SK-N-SH treated with all-trans-retinoic acid at 6 μM for 48 hours (cell line): ENCODE measurements at regions not wholly inside any gene's neighbourhood (a gene's known extent, or its start where the extent isn't known, plus 50 kb on each side); places are given as distances from the start of the nearest gene placed in this dataset.

Experiments used
- ATAC-seq: fragments of 200-7000 bp; cut with Tn5 transposase; 3 replicates; pipeline ENCODE4 v1.9.1; 2020; ENCODE audit warnings: mild to moderate bottlenecking, moderate library complexity
- ARNTL ChIP-seq: fragments of 450-650 bp; formaldehyde crosslinking; IDR thresholded peaks from 2 replicates; pipeline ENCODE4 v1.5.0; 2020; ENCODE audit warnings: low read depth, mild to moderate bottlenecking, moderate library complexity, borderline replicate concordance
- BACH2 ChIP-seq: fragments of 250-450 bp; sonication (Bioruptor Pico); IDR thresholded peaks from 2 replicates; pipeline ENCODE4 v1.9.0; 2021; ENCODE audit warnings: mild to moderate bottlenecking, borderline replicate concordance
- CSDC2 ChIP-seq: fragments of 250-450 bp; sonication (Bioruptor Pico); IDR thresholded peaks from 2 replicates; pipeline ENCODE4 v1.5.0; 2020; ENCODE audit warnings: mild to moderate bottlenecking, moderate library complexity
- ESRRG ChIP-seq: fragments of 250-450 bp; sonication (Bioruptor Pico); IDR thresholded peaks from 2 replicates; pipeline ENCODE4 v1.6.1; 2021; ENCODE audit warnings: mild to moderate bottlenecking
- GLIS3 ChIP-seq: fragments of 250-450 bp; sonication (Bioruptor Pico); IDR thresholded peaks from 2 replicates; pipeline ENCODE4 v1.5.0; 2020; ENCODE audit warnings: mild to moderate bottlenecking, moderate library complexity
- ISL1 ChIP-seq: fragments of 250-450 bp; sonication (Bioruptor Pico); IDR thresholded peaks from 2 replicates; pipeline ENCODE4 v2.1.2; 2022; ENCODE audit warnings: mild to moderate bottlenecking, moderate library complexity
- OSR1 ChIP-seq: fragments of 250-450 bp; sonication (Bioruptor Pico); IDR thresholded peaks from 2 replicates; pipeline ENCODE4 v1.8.0; 2022; ENCODE audit warnings: moderate library complexity, mild to moderate bottlenecking, inconsistent platforms
- PPARA ChIP-seq: fragments of 250-450 bp; sonication (Bioruptor Pico); IDR thresholded peaks from 2 replicates; pipeline ENCODE4 v1.5.0; 2020; ENCODE audit warnings: mild to moderate bottlenecking, borderline replicate concordance
- RARB ChIP-seq: fragments of 250-450 bp; sonication (Bioruptor Pico); IDR thresholded peaks from 2 replicates; pipeline ENCODE4 v1.8.0; 2021; ENCODE audit warnings: mild to moderate bottlenecking, moderate library complexity
- SNAI2 ChIP-seq: fragments of 250-450 bp; sonication (Bioruptor Pico); IDR thresholded peaks from 2 replicates; pipeline ENCODE4 v1.5.0; 2020; ENCODE audit warnings: mild to moderate bottlenecking, moderate library complexity
- TCF4 ChIP-seq: fragments of 250-450 bp; sonication (Bioruptor Pico); IDR thresholded peaks from 2 replicates; pipeline ENCODE4 v1.8.0; 2021; ENCODE audit warnings: mild to moderate bottlenecking, moderate library complexity, borderline replicate concordance
- TOX ChIP-seq: fragments of 250-450 bp; sonication (Bioruptor Pico); IDR thresholded peaks from 2 replicates; pipeline ENCODE4 v1.8.0; 2021; ENCODE audit warnings: mild to moderate bottlenecking, moderate library complexity, borderline replicate concordance
- ZC3H10 ChIP-seq: fragments of 250-450 bp; sonication (Bioruptor Pico); IDR thresholded peaks from 2 replicates; pipeline ENCODE4 v1.5.1; 2021; ENCODE audit warnings: mild to moderate bottlenecking, moderate library complexity
- ZFP3 ChIP-seq: fragments of 250-450 bp; sonication (Bioruptor Pico); IDR thresholded peaks from 2 replicates; pipeline ENCODE4 v1.5.0; 2020; ENCODE audit warnings: mild to moderate bottlenecking, moderate library complexity
- ZNF565 ChIP-seq: fragments of 450-650 bp; formaldehyde crosslinking; conservative IDR thresholded peaks from 2 replicates; pipeline ENCODE4 v1.5.0; 2020; ENCODE audit warnings: low read depth, mild to moderate bottlenecking, moderate library complexity
- ZNF70 ChIP-seq: fragments of 450-650 bp; formaldehyde crosslinking; IDR thresholded peaks from 2 replicates; pipeline ENCODE4 v1.5.0; 2020; ENCODE audit warnings: mild to moderate bottlenecking, moderate library complexity
- ZNF8 ChIP-seq: fragments of 450-650 bp; formaldehyde crosslinking; IDR thresholded peaks from 2 replicates; pipeline ENCODE4 v1.5.0; 2020; ENCODE audit warnings: mild to moderate bottlenecking, moderate library complexity
- TF ChIP-seq, protein P1 (sequence below): fragments of 250-450 bp; sonication (Bioruptor Pico); IDR thresholded peaks from 2 replicates; pipeline ENCODE4 v1.5.0; 2020; ENCODE audit warnings: mild to moderate bottlenecking, moderate library complexity
- TF ChIP-seq, protein P2 (sequence below): fragments of 250-450 bp; sonication (Bioruptor Pico); IDR thresholded peaks from 2 replicates; pipeline ENCODE4 v1.5.1; 2021; ENCODE audit warnings: mild to moderate bottlenecking, moderate library complexity
- TF ChIP-seq, protein P3 (sequence below): fragments of 250-450 bp; sonication (Bioruptor Pico); IDR thresholded peaks from 2 replicates; pipeline ENCODE4 v1.5.1; 2020; ENCODE audit warnings: low read depth, mild to moderate bottlenecking, moderate library complexity
- TF ChIP-seq, protein P4 (sequence below): fragments of 250-450 bp; sonication (Bioruptor Pico); IDR thresholded peaks from 2 replicates; pipeline ENCODE4 v1.8.0; 2021; ENCODE audit warnings: low read depth, mild to moderate bottlenecking, moderate library complexity, borderline replicate concordance
- TF ChIP-seq, protein P5 (sequence below): fragments of 250-450 bp; sonication (Bioruptor Pico); IDR thresholded peaks from 2 replicates; pipeline ENCODE4 v1.8.0; 2020; ENCODE audit warnings: mild to moderate bottlenecking, moderate library complexity, borderline replicate concordance

DNA sequence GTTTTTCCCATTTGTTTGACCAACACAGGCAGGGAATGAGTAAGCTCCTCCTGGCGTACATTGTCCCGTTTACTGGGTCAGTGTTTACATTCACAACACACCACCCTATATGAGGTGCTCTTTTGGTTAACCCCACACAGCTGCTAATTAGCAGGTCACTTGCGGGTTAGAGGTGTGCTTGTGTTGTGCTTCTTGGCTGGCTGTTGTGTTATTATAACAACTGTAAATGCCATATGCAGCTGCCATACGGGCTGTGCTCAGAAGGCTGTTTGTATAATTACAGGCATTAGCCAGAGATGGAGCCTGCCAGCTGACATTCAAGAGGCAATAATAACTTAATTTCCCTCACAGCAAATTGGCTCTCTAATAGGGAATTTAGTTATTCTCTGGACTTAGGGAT lies 205.1 kb upstream of the ELAC2 start (continued):
- TF ChIP-seq, protein P1, sequence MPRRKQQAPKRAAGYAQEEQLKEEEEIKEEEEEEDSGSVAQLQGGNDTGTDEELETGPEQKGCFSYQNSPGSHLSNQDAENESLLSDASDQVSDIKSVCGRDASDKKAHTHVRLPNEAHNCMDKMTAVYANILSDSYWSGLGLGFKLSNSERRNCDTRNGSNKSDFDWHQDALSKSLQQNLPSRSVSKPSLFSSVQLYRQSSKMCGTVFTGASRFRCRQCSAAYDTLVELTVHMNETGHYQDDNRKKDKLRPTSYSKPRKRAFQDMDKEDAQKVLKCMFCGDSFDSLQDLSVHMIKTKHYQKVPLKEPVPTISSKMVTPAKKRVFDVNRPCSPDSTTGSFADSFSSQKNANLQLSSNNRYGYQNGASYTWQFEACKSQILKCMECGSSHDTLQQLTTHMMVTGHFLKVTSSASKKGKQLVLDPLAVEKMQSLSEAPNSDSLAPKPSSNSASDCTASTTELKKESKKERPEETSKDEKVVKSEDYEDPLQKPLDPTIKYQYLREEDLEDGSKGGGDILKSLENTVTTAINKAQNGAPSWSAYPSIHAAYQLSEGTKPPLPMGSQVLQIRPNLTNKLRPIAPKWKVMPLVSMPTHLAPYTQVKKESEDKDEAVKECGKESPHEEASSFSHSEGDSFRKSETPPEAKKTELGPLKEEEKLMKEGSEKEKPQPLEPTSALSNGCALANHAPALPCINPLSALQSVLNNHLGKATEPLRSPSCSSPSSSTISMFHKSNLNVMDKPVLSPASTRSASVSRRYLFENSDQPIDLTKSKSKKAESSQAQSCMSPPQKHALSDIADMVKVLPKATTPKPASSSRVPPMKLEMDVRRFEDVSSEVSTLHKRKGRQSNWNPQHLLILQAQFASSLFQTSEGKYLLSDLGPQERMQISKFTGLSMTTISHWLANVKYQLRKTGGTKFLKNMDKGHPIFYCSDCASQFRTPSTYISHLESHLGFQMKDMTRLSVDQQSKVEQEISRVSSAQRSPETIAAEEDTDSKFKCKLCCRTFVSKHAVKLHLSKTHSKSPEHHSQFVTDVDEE (CRISPR knock-in tag), result no peak
- TF ChIP-seq TOX (CRISPR knock-in tag), result no peak

DNA sequence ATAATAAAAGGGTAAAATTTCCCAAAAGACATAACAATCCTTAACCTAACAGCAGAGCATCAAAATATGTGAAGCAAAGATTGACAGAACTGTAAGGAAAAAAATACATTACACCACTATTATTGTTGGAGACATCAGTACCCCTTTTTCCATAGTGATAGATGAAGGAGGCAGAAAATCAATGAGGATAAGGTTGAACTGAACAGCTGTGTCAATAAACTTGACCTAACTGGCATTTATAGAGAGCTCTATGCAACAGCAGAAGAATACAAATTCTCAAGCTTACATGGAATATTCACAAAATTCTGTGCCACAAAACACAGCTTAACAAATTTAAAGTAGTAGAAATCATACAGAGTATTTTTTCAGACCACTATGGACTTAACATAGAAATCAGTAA lies 195.0 kb upstream of the ELAC2 start:
- TF ChIP-seq CSDC2 (CRISPR knock-in tag), result no peak
- TF ChIP-seq, protein P2, sequence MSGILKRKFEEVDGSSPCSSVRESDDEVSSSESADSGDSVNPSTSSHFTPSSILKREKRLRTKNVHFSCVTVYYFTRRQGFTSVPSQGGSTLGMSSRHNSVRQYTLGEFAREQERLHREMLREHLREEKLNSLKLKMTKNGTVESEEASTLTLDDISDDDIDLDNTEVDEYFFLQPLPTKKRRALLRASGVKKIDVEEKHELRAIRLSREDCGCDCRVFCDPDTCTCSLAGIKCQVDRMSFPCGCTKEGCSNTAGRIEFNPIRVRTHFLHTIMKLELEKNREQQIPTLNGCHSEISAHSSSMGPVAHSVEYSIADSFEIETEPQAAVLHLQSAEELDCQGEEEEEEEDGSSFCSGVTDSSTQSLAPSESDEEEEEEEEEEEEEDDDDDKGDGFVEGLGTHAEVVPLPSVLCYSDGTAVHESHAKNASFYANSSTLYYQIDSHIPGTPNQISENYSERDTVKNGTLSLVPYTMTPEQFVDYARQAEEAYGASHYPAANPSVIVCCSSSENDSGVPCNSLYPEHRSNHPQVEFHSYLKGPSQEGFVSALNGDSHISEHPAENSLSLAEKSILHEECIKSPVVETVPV, result no peak
- no peak for TF ChIP-seq ZNF565 (CRISPR knock-in tag)
- no peak for TF ChIP-seq ZNF70 (CRISPR knock-in tag)
- TF ChIP-seq, protein P3, sequence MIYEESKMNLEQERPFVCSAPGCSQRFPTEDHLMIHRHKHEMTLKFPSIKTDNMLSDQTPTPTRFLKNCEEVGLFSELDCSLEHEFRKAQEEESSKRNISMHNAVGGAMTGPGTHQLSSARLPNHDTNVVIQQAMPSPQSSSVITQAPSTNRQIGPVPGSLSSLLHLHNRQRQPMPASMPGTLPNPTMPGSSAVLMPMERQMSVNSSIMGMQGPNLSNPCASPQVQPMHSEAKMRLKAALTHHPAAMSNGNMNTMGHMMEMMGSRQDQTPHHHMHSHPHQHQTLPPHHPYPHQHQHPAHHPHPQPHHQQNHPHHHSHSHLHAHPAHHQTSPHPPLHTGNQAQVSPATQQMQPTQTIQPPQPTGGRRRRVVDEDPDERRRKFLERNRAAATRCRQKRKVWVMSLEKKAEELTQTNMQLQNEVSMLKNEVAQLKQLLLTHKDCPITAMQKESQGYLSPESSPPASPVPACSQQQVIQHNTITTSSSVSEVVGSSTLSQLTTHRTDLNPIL, result no peak
- TF ChIP-seq ISL1 (CRISPR knock-in tag), result no peak
- TF ChIP-seq TOX (CRISPR knock-in tag), result no peak
- TF ChIP-seq TCF4 (CRISPR knock-in tag), result no peak
- TF ChIP-seq GLIS3, result no peak
- TF ChIP-seq RARB, result no peak
- no peak for TF ChIP-seq ESRRG (CRISPR knock-in tag)
- no peak for TF ChIP-seq ZNF8 (CRISPR knock-in tag)
- no peak for TF ChIP-seq ZC3H10 (CRISPR knock-in tag)
- TF ChIP-seq ARNTL (CRISPR knock-in tag), result no peak
- no peak for TF ChIP-seq PPARA (CRISPR knock-in tag)
- TF ChIP-seq OSR1 (CRISPR knock-in tag), result no peak
- TF ChIP-seq, protein P1 (CRISPR knock-in tag), result no peak
- no peak for TF ChIP-seq ZFP3
- no peak for TF ChIP-seq SNAI2 (CRISPR knock-in tag)
- ATAC-seq, result no peak

DNA sequence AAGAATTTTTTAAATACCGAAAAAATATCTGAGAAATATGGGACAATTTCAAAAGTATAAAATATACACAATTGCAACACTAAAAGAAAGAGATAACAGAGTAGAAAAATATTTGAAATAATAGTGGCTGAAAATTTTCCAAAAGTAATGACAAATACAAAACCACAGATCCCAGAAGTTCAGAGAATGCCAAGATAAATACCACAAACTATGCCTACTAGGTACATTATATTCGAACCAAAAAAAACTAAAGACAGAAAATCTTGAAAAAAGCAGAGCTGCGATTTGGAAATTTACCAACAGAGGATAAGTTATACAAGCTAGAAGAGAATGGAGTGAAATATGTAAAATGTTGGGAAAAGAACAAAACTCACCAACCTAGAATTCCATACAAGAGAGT lies 191.3 kb upstream of the ELAC2 start:
- TF ChIP-seq, protein P3, result no peak
- no peak for TF ChIP-seq RARB
- no peak for TF ChIP-seq ARNTL (CRISPR knock-in tag)
- no peak for TF ChIP-seq ZNF70 (CRISPR knock-in tag)
- TF ChIP-seq BACH2, result no peak
- TF ChIP-seq CSDC2 (CRISPR knock-in tag), result no peak
- no peak for TF ChIP-seq ZNF565 (CRISPR knock-in tag)
- TF ChIP-seq, protein P4, sequence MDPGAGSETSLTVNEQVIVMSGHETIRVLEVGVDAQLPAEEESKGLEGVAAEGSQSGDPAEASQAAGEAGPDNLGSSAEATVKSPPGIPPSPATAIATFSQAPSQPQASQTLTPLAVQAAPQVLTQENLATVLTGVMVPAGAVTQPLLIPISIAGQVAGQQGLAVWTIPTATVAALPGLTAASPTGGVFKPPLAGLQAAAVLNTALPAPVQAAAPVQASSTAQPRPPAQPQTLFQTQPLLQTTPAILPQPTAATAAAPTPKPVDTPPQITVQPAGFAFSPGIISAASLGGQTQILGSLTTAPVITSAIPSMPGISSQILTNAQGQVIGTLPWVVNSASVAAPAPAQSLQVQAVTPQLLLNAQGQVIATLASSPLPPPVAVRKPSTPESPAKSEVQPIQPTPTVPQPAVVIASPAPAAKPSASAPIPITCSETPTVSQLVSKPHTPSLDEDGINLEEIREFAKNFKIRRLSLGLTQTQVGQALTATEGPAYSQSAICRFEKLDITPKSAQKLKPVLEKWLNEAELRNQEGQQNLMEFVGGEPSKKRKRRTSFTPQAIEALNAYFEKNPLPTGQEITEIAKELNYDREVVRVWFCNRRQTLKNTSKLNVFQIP (CRISPR knock-in tag), result no peak
- no peak for TF ChIP-seq ZFP3
- TF ChIP-seq, protein P5, sequence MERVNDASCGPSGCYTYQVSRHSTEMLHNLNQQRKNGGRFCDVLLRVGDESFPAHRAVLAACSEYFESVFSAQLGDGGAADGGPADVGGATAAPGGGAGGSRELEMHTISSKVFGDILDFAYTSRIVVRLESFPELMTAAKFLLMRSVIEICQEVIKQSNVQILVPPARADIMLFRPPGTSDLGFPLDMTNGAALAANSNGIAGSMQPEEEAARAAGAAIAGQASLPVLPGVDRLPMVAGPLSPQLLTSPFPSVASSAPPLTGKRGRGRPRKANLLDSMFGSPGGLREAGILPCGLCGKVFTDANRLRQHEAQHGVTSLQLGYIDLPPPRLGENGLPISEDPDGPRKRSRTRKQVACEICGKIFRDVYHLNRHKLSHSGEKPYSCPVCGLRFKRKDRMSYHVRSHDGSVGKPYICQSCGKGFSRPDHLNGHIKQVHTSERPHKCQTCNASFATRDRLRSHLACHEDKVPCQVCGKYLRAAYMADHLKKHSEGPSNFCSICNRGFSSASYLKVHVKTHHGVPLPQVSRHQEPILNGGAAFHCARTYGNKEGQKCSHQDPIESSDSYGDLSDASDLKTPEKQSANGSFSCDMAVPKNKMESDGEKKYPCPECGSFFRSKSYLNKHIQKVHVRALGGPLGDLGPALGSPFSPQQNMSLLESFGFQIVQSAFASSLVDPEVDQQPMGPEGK (CRISPR knock-in tag), result no peak
- TF ChIP-seq, protein P2, result no peak
- TF ChIP-seq ISL1 (CRISPR knock-in tag), result no peak
- TF ChIP-seq ESRRG (CRISPR knock-in tag), result no peak
- TF ChIP-seq SNAI2 (CRISPR knock-in tag), result no peak
- no peak for TF ChIP-seq PPARA (CRISPR knock-in tag)
- TF ChIP-seq OSR1 (CRISPR knock-in tag), result no peak
- no peak for TF ChIP-seq TCF4 (CRISPR knock-in tag)
- ATAC-seq, result no peak
